HepG2 (cell line): ENCODE measurements at regions not wholly inside any gene's neighbourhood (a gene's known extent, or its start where the extent isn't known, plus 50 kb on each side); places are given as distances from the start of the nearest gene placed in this dataset.

Experiments used
- ATM ChIP-seq: fragments of 450-650 bp; IDR thresholded peaks from 2 replicates; pipeline ENCODE4 v1.7.1; 2017; ENCODE audit warnings: mild to moderate bottlenecking, borderline replicate concordance
- CBFB ChIP-seq: sonication (generic); formaldehyde crosslinking; IDR thresholded peaks from 2 replicates; pipeline ENCODE4 v1.4.0; 2020; ENCODE audit warnings: missing genetic modification reagents
- DRAP1 ChIP-seq: IDR thresholded peaks from 2 replicates; pipeline ENCODE4 v1.6.1; 2016; ENCODE audit warnings: missing genetic modification reagents, missing compliant biosample characterization
- EEA1 ChIP-seq: sonication (generic); formaldehyde crosslinking; IDR thresholded peaks from 2 replicates; pipeline ENCODE4 v1.5.1; 2020; ENCODE audit warnings: mild to moderate bottlenecking, missing genetic modification reagents, borderline replicate concordance
- ELK4 ChIP-seq: sonication (generic); formaldehyde crosslinking; IDR thresholded peaks from 2 replicates; pipeline ENCODE4 v1.9.0; 2021; ENCODE audit warnings: missing genetic modification reagents, borderline replicate concordance
- HOXA5 ChIP-seq: sonication (generic); formaldehyde crosslinking; IDR thresholded peaks from 2 replicates; pipeline ENCODE4 v1.4.0; 2020; ENCODE audit warnings: missing genetic modification reagents
- ISX ChIP-seq: sonication (generic); formaldehyde crosslinking; conservative IDR thresholded peaks from 2 replicates; pipeline ENCODE4 v1.5.0; 2020; ENCODE audit warnings: missing genetic modification reagents
- KAT7 ChIP-seq: IDR thresholded peaks from 2 replicates; pipeline ENCODE4 v1.6.1; 2018; ENCODE audit warnings: borderline replicate concordance, missing compliant biosample characterization
- KDM3A ChIP-seq: IDR thresholded peaks from 2 replicates; pipeline ENCODE4 v1.6.1; 2018; ENCODE audit warnings: low read depth, missing compliant biosample characterization
- KMT2A ChIP-seq: sonication (generic); formaldehyde crosslinking; IDR thresholded peaks from 2 replicates; pipeline ENCODE4 v1.4.0; 2020; ENCODE audit warnings: missing genetic modification reagents
- MED1 ChIP-seq: sonication (generic); formaldehyde crosslinking; IDR thresholded peaks from 2 replicates; pipeline ENCODE4 v1.4.0; 2020; ENCODE audit warnings: missing genetic modification reagents
- MEF2D ChIP-seq: sonication (generic); formaldehyde crosslinking; IDR thresholded peaks from 2 replicates; pipeline ENCODE4 v1.5.1; 2020; ENCODE audit warnings: mild to moderate bottlenecking, missing genetic modification reagents
- NFATC3 ChIP-seq: sonication (generic); formaldehyde crosslinking; IDR thresholded peaks from 2 replicates; pipeline ENCODE4 v1.5.1; 2020; ENCODE audit warnings: mild to moderate bottlenecking, missing genetic modification reagents
- NR2F2 ChIP-seq: IDR thresholded peaks from 2 replicates; pipeline ENCODE4 v1.6.1; 2012; ENCODE audit warnings: low read depth, inconsistent platforms, borderline replicate concordance
- PHB2 ChIP-seq: fragments of 450-650 bp; IDR thresholded peaks from 2 replicates; pipeline ENCODE4 v1.6.1; 2018; ENCODE audit not compliant: partially characterized antibody
- RAD21 ChIP-seq: fragments of 450-650 bp; formaldehyde crosslinking; IDR thresholded peaks from 2 replicates; pipeline ENCODE4 v1.5.0; 2020; ENCODE audit warnings: mild to moderate bottlenecking
- SIN3B ChIP-seq: fragments of 150-350 bp; IDR thresholded peaks from 2 replicates; pipeline ENCODE4 v1.6.1; 2014; ENCODE audit warnings: low read length
- SIX1 ChIP-seq: sonication (generic); formaldehyde crosslinking; IDR thresholded peaks from 2 replicates; pipeline ENCODE4 v1.4.0; 2020; ENCODE audit warnings: missing genetic modification reagents, borderline replicate concordance
- TERF1 ChIP-seq: sonication (generic); formaldehyde crosslinking; IDR thresholded peaks from 2 replicates; pipeline ENCODE4 v1.8.0; 2022; ENCODE audit warnings: mild to moderate bottlenecking, missing genetic modification reagents, moderate library complexity
- TMF1 ChIP-seq: sonication (generic); formaldehyde crosslinking; IDR thresholded peaks from 2 replicates; pipeline ENCODE4 v1.8.1; 2022; ENCODE audit warnings: low read depth, missing genetic modification reagents
- ZFP36 ChIP-seq: fragments of 150-350 bp; IDR thresholded peaks from 2 replicates; pipeline ENCODE4 v1.6.1; 2018; ENCODE audit warnings: borderline replicate concordance, low read length, low read depth; ENCODE audit not compliant: partially characterized antibody
- ZFP91 ChIP-seq: sonication (generic); formaldehyde crosslinking; IDR thresholded peaks from 2 replicates; pipeline ENCODE4 v1.9.0; 2022; ENCODE audit warnings: missing genetic modification reagents, mild to moderate bottlenecking, borderline replicate concordance
- ZNF124 ChIP-seq: sonication (generic); formaldehyde crosslinking; IDR thresholded peaks from 2 replicates; pipeline ENCODE4 v1.4.0; 2020; ENCODE audit warnings: missing genetic modification reagents
- ZNF234 ChIP-seq: sonication (generic); formaldehyde crosslinking; conservative IDR thresholded peaks from 2 replicates; pipeline ENCODE4 v1.5.1; 2020; ENCODE audit warnings: mild to moderate bottlenecking, missing genetic modification reagents
- ZNF3 ChIP-seq: IDR thresholded peaks from 2 replicates; pipeline ENCODE4 v1.7.0; 2017; ENCODE audit warnings: inconsistent platforms
- ZNF468 ChIP-seq: sonication (generic); formaldehyde crosslinking; IDR thresholded peaks from 2 replicates; pipeline ENCODE4 v1.8.0; 2022; ENCODE audit warnings: mild to moderate bottlenecking, moderate library complexity, missing genetic modification reagents
- ZNF552 ChIP-seq: sonication (generic); formaldehyde crosslinking; IDR thresholded peaks from 2 replicates; pipeline ENCODE4 v1.9.0; 2022; ENCODE audit warnings: missing genetic modification reagents, mild to moderate bottlenecking, borderline replicate concordance
- ZNF615 ChIP-seq: sonication (generic); formaldehyde crosslinking; IDR thresholded peaks from 2 replicates; pipeline ENCODE4 v1.5.0; 2020; ENCODE audit warnings: mild to moderate bottlenecking, missing genetic modification reagents, borderline replicate concordance

DNA sequence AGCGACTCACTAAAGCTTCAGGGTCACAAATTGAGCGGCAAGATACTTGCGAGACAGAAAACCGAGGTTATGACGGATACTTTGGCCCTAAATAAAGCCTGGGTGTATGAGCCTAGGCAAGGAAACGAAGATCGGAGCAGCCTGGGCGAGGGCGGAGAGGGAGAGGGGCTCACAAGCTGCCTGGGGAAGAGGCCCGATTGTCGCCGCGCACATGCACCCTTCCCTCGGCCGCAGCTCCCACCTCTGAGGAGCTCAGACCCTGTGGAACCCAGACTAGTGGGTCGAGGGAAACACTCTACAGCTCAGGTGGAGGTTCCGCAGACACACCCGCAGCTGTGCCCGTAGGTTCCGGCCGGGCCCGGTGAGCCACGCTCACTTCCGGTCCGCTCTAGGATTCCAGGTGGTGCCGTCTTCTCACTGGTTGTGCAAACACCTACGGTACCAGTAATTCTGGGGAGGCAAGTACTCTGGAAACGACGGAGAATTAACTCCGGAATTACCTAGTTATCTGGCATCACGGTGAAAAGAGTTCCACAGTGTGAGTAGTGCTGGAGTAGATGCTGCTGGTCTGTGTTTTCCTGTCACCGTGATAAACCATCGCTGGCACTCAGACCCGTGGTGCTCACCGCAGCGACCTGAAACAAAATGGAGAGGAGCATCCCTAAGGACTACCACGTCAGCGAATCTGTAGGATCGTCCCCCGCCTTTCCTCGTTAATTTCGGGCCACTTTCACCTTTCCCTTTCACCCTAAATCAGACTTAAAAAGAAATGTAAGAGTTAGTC, 61.5 kb downstream of the GPX5 start (continued):
- TF ChIP-seq KDM3A (CRISPR knock-in tag) (peak; percentile 77), ZNF3 (no peak), ZNF552 (CRISPR knock-in tag) (peak; percentile 75; the same call in 1 of the 2 replicates), ZFP91 (peak; percentile 96), SIN3B (peak; percentile 26; the same call in 1 of the 2 replicates), CBFB (CRISPR knock-in tag) (peak; percentile 80; the same call in 1 of the 2 replicates), ZNF124 (peak; percentile 74; the same call in 1 of the 2 replicates), ATM (no peak), KMT2A (CRISPR knock-in tag) (peak; percentile 96), TMF1 (CRISPR knock-in tag) (peak; percentile 74; the same call in 1 of the 2 replicates), TERF1 (CRISPR knock-in tag) (no peak), RAD21 (CRISPR knock-in tag) (peak; percentile 45; the same call in 1 of the 2 replicates), ZNF234 (CRISPR knock-in tag) (no peak), HOXA5 (CRISPR knock-in tag) (peak; percentile 69; the same call in 1 of the 2 replicates), NR2F2 (no peak), ZNF468 (CRISPR knock-in tag) (no peak), ISX (CRISPR knock-in tag) (no peak), EEA1 (peak; percentile 91), SIX1 (CRISPR knock-in tag) (no peak), KAT7 (CRISPR knock-in tag) (peak; percentile 93), MED1 (CRISPR knock-in tag) (peak; percentile 81), ZFP36 (no peak), NFATC3 (CRISPR knock-in tag) (peak; percentile 95), PHB2 (no peak), MEF2D (CRISPR knock-in tag) (peak; percentile 94; the same call in 1 of the 2 replicates), ZNF615 (CRISPR knock-in tag) (peak; percentile 59; the same call in 1 of the 2 replicates), DRAP1 (CRISPR knock-in tag) (peak; percentile 74), ELK4 (CRISPR knock-in tag) (peak; percentile 84; the same call in 1 of the 2 replicates)
